ENCODE measurements at regions not wholly inside any gene's neighbourhood (a gene's known extent, or its start where the extent isn't known, plus 50 kb on each side); places are given as distances from the start of the nearest gene placed in this dataset.

DNA sequence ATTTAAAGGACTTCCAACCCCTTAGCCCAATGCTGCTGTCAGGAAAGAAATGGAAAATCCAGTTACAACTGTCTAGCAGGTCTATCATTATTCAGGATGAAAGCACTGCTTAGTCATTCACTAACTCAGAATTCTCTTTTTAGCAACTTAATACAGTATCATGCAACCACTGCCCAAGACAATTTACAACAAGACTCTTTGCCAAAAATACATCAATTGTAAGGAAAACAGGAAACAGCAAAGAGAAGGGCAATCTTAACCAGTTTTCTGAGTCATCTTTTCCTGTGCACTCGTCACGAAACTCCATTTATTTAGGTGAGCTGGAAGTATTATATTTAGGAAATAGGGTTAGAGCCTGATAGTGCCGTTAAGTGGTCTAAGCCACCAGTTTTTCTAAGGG, 1197.7 kb upstream of the CITED2 start:
- TF ChIP-seq CTCF (IDR thresholded peaks at IDR 0.05; ENCODE audit: insufficient read depth, low read depth, low read length) (no peak), EZH2 (IDR thresholded peaks at IDR 0.05; ENCODE audit: insufficient read depth, low read length) (no peak)
